K562 (cell line): ENCODE measurements at regions not wholly inside any gene's neighbourhood (a gene's known extent, or its start where the extent isn't known, plus 50 kb on each side); places are given as distances from the start of the nearest gene placed in this dataset.

Source experiments
- ATAC-seq: fragments of 200-7000 bp; cut with Tn5 transposase; 3 replicates; pipeline ENCODE4 v1.9.1; 2020; ENCODE audit warnings: moderate library complexity
- BruUV-seq: library from RNA; stranded (reverse); fragments of 400-500 nt; replicated peaks from 2 replicates; lab custom pipeline; 2021; lab: Mats Ljungman, UMichigan
- CTCF ChIA-PET: fragments of 300-600 bp; formaldehyde crosslinking; extraction: SDS; loops from one replicate; lab custom pipeline; 2021; ENCODE audit warnings: low intra/inter-chr PET ratio; lab: Yijun Ruan, JAX
- POLR2A ChIA-PET: fragments of 300-600, 350-650 bp; sonication (Branson Sonifier 250); formaldehyde crosslinking; extraction: SDS; loops from one replicate; lab custom pipeline; 2021; ENCODE audit warnings: antibody characterized with exemption, inconsistent platforms; lab: Yijun Ruan, JAX
- DNase-seq, 4 experiments: peaks; one replicate each; pipeline versions ENCODE4 v3.0.0 to v3.0.0-alpha.2; 2011 to 2018; ENCODE audit warnings: low spot score in 3 of 4, mixed read lengths in 3 of 4; ENCODE audit errors: extremely low read depth in 1 of 4
- FAIRE-seq: peaks from 2 replicates; lab custom pipeline; 2011; peaks lifted over from hg19 to GRCh38; lab: Jason Lieb, UNC
- H2AFZ ChIP-seq: 2 replicates; pipeline ENCODE4 v1.6.0; 2011; ENCODE audit warnings: low read depth, low read length, control low read depth, inconsistent platforms
- H3K27ac ChIP-seq: fragments of 200-600 bp; 3 replicates; pipeline ENCODE4 v1.8.0; 2011; ENCODE audit warnings: low read depth, mild to moderate bottlenecking, control low read depth, inconsistent platforms, low read length, moderate library complexity, mixed read lengths; ENCODE audit errors: extremely low read depth
- H3K27me3 ChIP-seq, 2 experiments: fragments of 300-600 bp in 1 of 2; 2 replicates in 1 of 2; 3 replicates in 1 of 2; pipeline versions ENCODE4 v1.6.0 to v1.8.0; 2011; ENCODE audit warnings: inconsistent platforms in 2 of 2, low read length in 2 of 2, mild to moderate bottlenecking in 1 of 2, mixed read lengths in 1 of 2, moderate library complexity in 1 of 2; ENCODE audit not compliant: control insufficient read depth in 2 of 2, insufficient read depth in 2 of 2
- H3K36me3 ChIP-seq: fragments of 300-600 bp; 3 replicates; pipeline ENCODE4 v1.8.0; 2011; ENCODE audit warnings: mild to moderate bottlenecking, low read length, inconsistent platforms; ENCODE audit not compliant: control insufficient read depth, insufficient read depth
- H3K4me1 ChIP-seq, 2 experiments: fragments of 200-600 bp in 1 of 2; replicated peaks in 1 of 2; 2 replicates in 1 of 2; 3 replicates in 1 of 2; pipeline versions ENCODE4 v1.5.1 to v1.8.0; 2011; ENCODE audit warnings: inconsistent platforms in 2 of 2, low read length in 2 of 2, mild to moderate bottlenecking in 1 of 2, mixed read lengths in 1 of 2, moderate library complexity in 1 of 2; ENCODE audit not compliant: control insufficient read depth in 2 of 2, insufficient read depth in 2 of 2
- H3K4me2 ChIP-seq: 2 replicates; pipeline ENCODE4 v1.6.1; 2011; ENCODE audit warnings: low read length, control low read depth, inconsistent platforms, mixed read lengths; ENCODE audit not compliant: insufficient read depth
- H3K4me3 ChIP-seq: fragments of 200-600 bp; sonication (generic), shearing (Covaris generic); 2 replicates; pipeline ENCODE4 v1.5.1; 2016; ENCODE audit warnings: control low read depth, inconsistent platforms
- H3K79me2 ChIP-seq: fragments of 200-600 bp; 3 replicates; pipeline ENCODE4 v1.8.0; 2011; ENCODE audit warnings: low read length, inconsistent platforms; ENCODE audit not compliant: control insufficient read depth, insufficient read depth
- H3K9ac ChIP-seq, 2 experiments: 2 replicates each; pipeline versions ENCODE4 v1.6.0 to v1.6.1; 2011; ENCODE audit warnings: low read depth in 2 of 2, low read length in 2 of 2, control low read depth in 1 of 2, inconsistent platforms in 1 of 2, mild to moderate bottlenecking in 1 of 2, mixed read lengths in 1 of 2; ENCODE audit not compliant: insufficient read depth in 1 of 2
- H3K9me1 ChIP-seq: one replicate; pipeline ENCODE4 v1.6.0; 2011; ENCODE audit warnings: inconsistent platforms, mild to moderate bottlenecking, low read length, moderate library complexity; ENCODE audit not compliant: control insufficient read depth, insufficient read depth
- H3K9me3 ChIP-seq: replicated peaks from 2 replicates; pipeline ENCODE4 v1.5.1; 2011; ENCODE audit warnings: low read depth, low read length, inconsistent platforms; ENCODE audit not compliant: control insufficient read depth, insufficient read depth
- H4K20me1 ChIP-seq: replicated peaks from 2 replicates; pipeline ENCODE4 v1.6.1; 2011; ENCODE audit warnings: low read length, inconsistent platforms, mixed read lengths; ENCODE audit not compliant: control insufficient read depth, insufficient read depth
- DACH1 ChIP-seq: fragments of 450-650 bp; IDR thresholded peaks from 2 replicates; pipeline ENCODE4 v1.6.1; 2018; ENCODE audit not compliant: partially characterized antibody
- E2F5 ChIP-seq: sonication (generic); formaldehyde crosslinking; IDR thresholded peaks from 2 replicates; pipeline ENCODE4 v1.8.0; 2022; ENCODE audit warnings: mild to moderate bottlenecking, missing genetic modification reagents
- MTA2 ChIP-seq: fragments of 450-650 bp; IDR thresholded peaks from 2 replicates; pipeline ENCODE4 v1.6.1; 2016; ENCODE audit warnings: low read depth
- PHF21A ChIP-seq: fragments of 450-650 bp; IDR thresholded peaks from 2 replicates; pipeline ENCODE4 v1.6.1; 2017; ENCODE audit warnings: low read depth, borderline replicate concordance
- PKNOX1 ChIP-seq: fragments of 450-650 bp; IDR thresholded peaks from 2 replicates; pipeline ENCODE4 v1.6.1; 2016
- POLR2B ChIP-seq: fragments of 450-650 bp; IDR thresholded peaks from 2 replicates; pipeline ENCODE4 v1.6.1; 2018; ENCODE audit warnings: low read depth; ENCODE audit not compliant: partially characterized antibody
- PYGO2 ChIP-seq: fragments of 450-650 bp; IDR thresholded peaks from 2 replicates; pipeline ENCODE4 v1.6.1; 2016; ENCODE audit warnings: mild to moderate bottlenecking, missing genetic modification characterization, moderate library complexity, missing compliant biosample characterization
- SIRT6 ChIP-seq: IDR thresholded peaks from one replicate; pipeline ENCODE4 v1.6.1; 2012; ENCODE audit warnings: low read depth, mild to moderate bottlenecking, control low read depth, inconsistent platforms, low read length, moderate library complexity
- ZBTB5 ChIP-seq: fragments of 450-650 bp; IDR thresholded peaks from 2 replicates; pipeline ENCODE4 v1.6.1; 2017; ENCODE audit warnings: antibody characterized with exemption
- ZNF143 ChIP-seq: sonication (generic); formaldehyde crosslinking; IDR thresholded peaks from 2 replicates; pipeline ENCODE4 v1.9.0; 2022; ENCODE audit warnings: mild to moderate bottlenecking, missing genetic modification reagents
- ZNF263 ChIP-seq: sonication (generic); formaldehyde crosslinking; IDR thresholded peaks from 2 replicates; pipeline ENCODE4 v1.8.0; 2022; ENCODE audit warnings: mild to moderate bottlenecking, missing genetic modification reagents, borderline replicate concordance
- ZNF384 ChIP-seq: IDR thresholded peaks from 2 replicates; pipeline ENCODE4 v1.6.1; 2012; ENCODE audit warnings: low read depth, low read length, improper control_type of control experiment
- ZZZ3 ChIP-seq: fragments of 450-650 bp; IDR thresholded peaks from 2 replicates; pipeline ENCODE4 v1.6.1; 2016; ENCODE audit warnings: antibody characterized with exemption, mild to moderate bottlenecking, moderate library complexity
- WGBS: fragments of 100-300 bp; shearing (Covaris generic); methylation state at CpG from one replicate; pipeline ENCODE4 v1.1.6; 2016; ENCODE audit warnings: low coverage, mixed read lengths; ENCODE audit not compliant: insufficient coverage; ENCODE audit errors: missing lambda C conversion rate; 5-methylcytosine and 5-hydroxymethylcytosine counted together
- in situ Hi-C: fragments of 300-500 bp; cut with MboI; formaldehyde crosslinking; loops from 4 replicates; pipeline ENCODE4 v1.15.0; 2018; ENCODE audit warnings: inconsistent platforms, mixed read lengths
- intact Hi-C: fragments of 100-400 bp; cut with micrococcal nuclease; formaldehyde crosslinking; loops from 2 replicates; pipeline ENCODE4 v1.14.2; 2022

- no peak for TF ChIP-seq SIRT6
- TF ChIP-seq PKNOX1, result no peak
These were observed 244.0 kb upstream of the ZWINT start (continued) for GRCh38 chr10:56605051-56605450.

- in situ Hi-C loops, result no loop called here
- H3K4me3 ChIP-seq, result no peak overlapping the region
- POLR2A ChIA-PET, result no interaction called here
- H3K27me3 ChIP-seq, result no peaks in the 10 kb centered on the region
- no peaks in the 10 kb centered on the region for H3K79me2 ChIP-seq
- no peaks in the 10 kb centered on the region for H3K9me3 ChIP-seq
- no peaks in the 10 kb centered on the region for H3K9me1 ChIP-seq
- intact Hi-C loops, result no loop called here
- H3K27ac ChIP-seq, result no peak overlapping the region
- no peaks in the 10 kb centered on the region for H3K36me3 ChIP-seq
- no peaks in the 10 kb centered on the region for H4K20me1 ChIP-seq
- no peak overlapping the region for H3K4me2 ChIP-seq
- TF ChIP-seq PYGO2 (tag) (no peak), ZBTB5 (no peak), ZZZ3 (no peak), ZNF143 (CRISPR knock-in tag) (no peak), ZNF263 (CRISPR knock-in tag) (no peak), ZNF384 (no peak), DACH1 (no peak), POLR2B (no peak), E2F5 (CRISPR knock-in tag) (no peak), MTA2 (no peak), PHF21A (no peak)
- CTCF ChIA-PET, result no interaction called here
- H2AFZ ChIP-seq, result no peak overlapping the region
- H3K9ac ChIP-seq, result no peak overlapping the region
- 2% methylated on average over 12 of the region's 12 CpGs for WGBS
- DNase-seq (no peak), ATAC-seq (no peak), FAIRE-seq (no peak)
- no TSS peak for BruUV-seq
- no peaks in the 10 kb centered on the region for H3K4me1 ChIP-seq
These were observed 243.6 kb upstream of the ZWINT start for GRCh38 chr10:56604624-56605023.
